Epithelial cell of proximal tubule (primary cell): ENCODE measurements at regions not wholly inside any gene's neighbourhood (a gene's known extent, or its start where the extent isn't known, plus 50 kb on each side); places are given as distances from the start of the nearest gene placed in this dataset.

Source experiments
- DNase-seq: peaks from one replicate; pipeline ENCODE4 v3.0.0-alpha.2; 2011; ENCODE audit warnings: low read depth
- H3K4me3 ChIP-seq: 2 replicates; pipeline ENCODE4 v1.5.1; 2011; ENCODE audit warnings: low read depth, mild to moderate bottlenecking, low read length
- CTCF ChIP-seq: conservative IDR thresholded peaks from 2 replicates; pipeline ENCODE4 v1.5.1; 2012; ENCODE audit warnings: low read depth, mild to moderate bottlenecking, low read length

- DNase-seq = no peak
- no peak for TF ChIP-seq CTCF
- H3K4me3 ChIP-seq = no peak overlapping the region
Measured at GRCh38 chr10:23818484-23818883, 379.6 kb downstream of the OTUD1 start.

- no peak overlapping the region for H3K4me3 ChIP-seq
- DNase-seq = no peak
- TF ChIP-seq CTCF = no peak
Measured at GRCh38 chr10:23820792-23821191, 381.9 kb downstream of the OTUD1 start.

GRCh38 chr10:23824822-23825221 is 384.1 kb upstream of the KIAA1217 start:
- DNase-seq = no peak
- H3K4me3 ChIP-seq = no peak overlapping the region
- TF ChIP-seq CTCF = no peak

DNA sequence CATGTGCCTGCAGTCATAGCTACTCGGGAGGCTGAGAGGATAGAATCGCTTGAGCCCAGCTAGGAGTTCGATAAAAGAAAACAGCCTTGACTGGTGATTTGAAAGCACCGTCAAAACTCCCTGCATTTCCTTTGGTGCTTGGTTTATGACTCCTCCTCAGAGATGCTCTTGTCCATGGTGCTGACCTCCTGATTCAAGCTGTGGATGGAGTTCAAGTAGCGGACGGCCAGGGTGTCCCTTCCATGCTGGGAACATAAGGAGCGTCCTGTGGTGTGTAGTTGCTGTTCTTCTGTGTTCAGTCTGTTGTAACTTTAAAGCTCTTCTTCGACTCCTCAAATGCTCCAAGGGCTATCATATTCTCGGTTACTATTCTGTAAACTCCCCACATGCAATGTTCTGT is 382.5 kb upstream of the KIAA1217 start:
- TF ChIP-seq CTCF = no peak
- no peak overlapping the region for H3K4me3 ChIP-seq
- no peak for DNase-seq

- no peak for DNase-seq
- no peak for TF ChIP-seq CTCF
- H3K4me3 ChIP-seq = no peak overlapping the region
Measured at GRCh38 chr10:23829556-23829955, 379.4 kb upstream of the KIAA1217 start.

DNA sequence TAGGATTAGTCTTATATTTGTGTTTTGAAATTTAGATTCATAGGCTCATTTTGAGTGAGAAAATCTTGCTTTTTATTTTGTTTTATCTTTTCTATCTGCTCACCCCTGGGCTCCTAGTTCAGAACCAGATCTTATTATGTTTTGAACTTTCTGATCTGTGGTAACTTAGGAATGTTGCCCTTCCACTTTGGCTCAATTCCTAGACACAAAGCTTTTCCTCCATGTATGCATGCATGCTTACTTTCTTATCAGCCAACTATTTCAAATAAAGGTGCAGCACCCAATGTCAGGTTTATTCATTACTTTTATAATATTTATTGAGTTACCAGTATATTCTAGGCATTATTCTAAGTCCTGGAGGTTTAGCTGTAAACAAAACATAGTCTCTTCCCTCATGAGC is 374.8 kb upstream of the KIAA1217 start:
- no peak for TF ChIP-seq CTCF
- no peak overlapping the region for H3K4me3 ChIP-seq
- DNase-seq = no peak

DNA sequence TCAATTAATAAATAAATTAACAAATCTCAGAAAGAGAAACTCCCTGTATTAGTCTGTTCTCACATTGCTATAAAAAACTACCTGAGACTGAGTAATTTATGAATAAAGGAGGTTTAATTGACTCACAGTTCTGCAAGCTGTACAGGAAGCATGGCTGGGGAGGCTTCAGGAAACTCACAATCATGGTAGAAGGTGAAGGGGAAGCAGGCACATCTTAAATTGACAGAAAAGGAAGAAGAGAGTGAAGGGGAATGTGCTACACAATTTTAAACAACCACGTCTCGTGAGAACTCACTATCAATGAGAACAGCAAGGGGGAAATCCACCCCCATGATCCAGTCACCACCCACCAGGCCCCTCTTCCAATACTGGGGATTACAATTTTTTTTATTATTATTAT is 358.3 kb upstream of the KIAA1217 start:
- H3K4me3 ChIP-seq = no peak overlapping the region
- DNase-seq = no peak
- TF ChIP-seq CTCF = no peak
